MM.1S (cell line): ENCODE measurements at regions not wholly inside any gene's neighbourhood (a gene's known extent, or its start where the extent isn't known, plus 50 kb on each side); places are given as distances from the start of the nearest gene placed in this dataset.

Source experiments
- CTCF ChIP-seq: fragments of 300-600 bp; sonication (generic); IDR thresholded peaks from 2 replicates; pipeline ENCODE4 v1.5.1; 2016; ENCODE audit warnings: antibody characterized with exemption, low read length, mixed read lengths
- EZH2 ChIP-seq: fragments of 300-600 bp; sonication (generic); optimal IDR thresholded peaks from 2 replicates; pipeline ENCODE3; 2017; ENCODE audit warnings: low read depth, mild to moderate bottlenecking, antibody characterized with exemption, low read length, mixed read lengths
- EZH2phosphoT487 ChIP-seq: fragments of 300-600 bp; sonication (generic); IDR thresholded peaks from 2 replicates; pipeline ENCODE4 v1.6.1; 2018; ENCODE audit warnings: antibody characterized with exemption, low read length

DNA sequence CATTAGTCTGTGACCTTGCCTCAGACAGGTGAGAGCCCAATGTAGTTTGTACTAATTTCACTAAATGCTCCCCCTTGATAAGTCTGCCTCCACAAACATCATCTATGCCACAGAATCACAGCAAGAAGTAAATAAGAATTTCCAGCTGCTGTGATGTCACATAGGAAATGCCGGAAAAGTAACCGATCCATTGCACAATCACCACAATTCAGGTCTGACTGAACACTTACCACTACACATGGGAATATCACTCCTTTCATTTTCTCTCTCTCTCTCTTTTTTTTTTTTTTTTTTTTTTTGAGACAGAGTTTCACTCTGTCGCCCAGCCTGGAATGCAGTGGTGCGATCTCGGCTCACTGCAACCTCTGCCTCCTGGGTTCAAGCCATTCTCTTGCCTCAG is 79.0 kb upstream of the CDH11 start:
- no peak for TF ChIP-seq CTCF
- TF ChIP-seq EZH2phosphoT487, result no peak
- TF ChIP-seq EZH2, result no peak
